Neural cell (in vitro differentiated cells): ENCODE measurements at regions not wholly inside any gene's neighbourhood (a gene's known extent, or its start where the extent isn't known, plus 50 kb on each side); places are given as distances from the start of the nearest gene placed in this dataset.

Experiments used
- H2AFZ ChIP-seq: fragments of 200-600, 300-800 bp; sonication (generic), shearing (Covaris generic); 2 replicates; pipeline ENCODE4 v1.6.0; 2014; ENCODE audit warnings: low read depth, mild to moderate bottlenecking, antibody characterized with exemption, low read length, moderate library complexity
- H3F3A ChIP-seq: fragments of 200-600 bp; shearing (Covaris generic); 2 replicates; pipeline ENCODE4 v1.6.1; 2016; ENCODE audit warnings: mild to moderate bottlenecking, moderate library complexity, mixed read lengths, antibody characterized with exemption, low read length; ENCODE audit not compliant: insufficient read depth, poor library complexity, severe bottlenecking
- H3K27ac ChIP-seq: fragments of 200-600, 300-800 bp; sonication (generic), shearing (Covaris generic); 2 replicates; pipeline ENCODE4 v1.5.1; 2014; ENCODE audit warnings: mild to moderate bottlenecking, low read length, moderate library complexity
- H3K27me3 ChIP-seq: fragments of 300-800, 200-600 bp; sonication (generic), shearing (Covaris generic); 2 replicates; pipeline ENCODE4 v1.6.0; 2014; ENCODE audit warnings: mild to moderate bottlenecking, low read depth, low read length, moderate library complexity; ENCODE audit not compliant: insufficient read depth
- H3K36me3 ChIP-seq: fragments of 300-800, 200-600 bp; sonication (generic), shearing (Covaris generic); 2 replicates; pipeline ENCODE4 v1.5.1; 2014; ENCODE audit warnings: mild to moderate bottlenecking, antibody characterized with exemption, low read length, moderate library complexity; ENCODE audit not compliant: insufficient read depth
- H3K4me2 ChIP-seq: fragments of 300-800, 200-600 bp; sonication (generic), shearing (Covaris generic); 2 replicates; pipeline ENCODE4 v1.6.0; 2014; ENCODE audit warnings: mild to moderate bottlenecking, low read length
- H3K4me3 ChIP-seq: fragments of 300-800, 200-600 bp; sonication (generic), shearing (Covaris generic); 2 replicates; pipeline ENCODE4 v1.5.1; 2014; ENCODE audit warnings: mild to moderate bottlenecking, low read length, moderate library complexity
- H3K79me2 ChIP-seq: fragments of 200-600 bp; shearing (Covaris generic); replicated peaks from 2 replicates; pipeline ENCODE4 v1.6.0; 2014; ENCODE audit warnings: mild to moderate bottlenecking, low read length, moderate library complexity; ENCODE audit not compliant: insufficient read depth
- H3K9ac ChIP-seq: fragments of 300-800, 200-600 bp; sonication (generic), shearing (Covaris generic); 2 replicates; pipeline ENCODE4 v1.6.1; 2016; ENCODE audit warnings: mild to moderate bottlenecking, low read length, mixed read lengths
- H3K9me2 ChIP-seq: fragments of 200-600 bp; shearing (Covaris generic); 2 replicates; pipeline ENCODE4 v1.6.1; 2016; ENCODE audit warnings: mild to moderate bottlenecking, low read length, mixed read lengths; ENCODE audit not compliant: insufficient read depth
- H3K9me3 ChIP-seq: fragments of 200-600, 300-800 bp; sonication (generic), shearing (Covaris generic); 2 replicates; pipeline ENCODE4 v1.6.1; 2016; ENCODE audit warnings: mild to moderate bottlenecking, mixed run types, low read length, moderate library complexity, mixed read lengths
- H4K20me1 ChIP-seq: fragments of 200-600 bp; shearing (Covaris generic); 2 replicates; pipeline ENCODE4 v1.6.1; 2016; ENCODE audit warnings: mild to moderate bottlenecking, mixed run types; ENCODE audit not compliant: insufficient read depth
- CTCF ChIP-seq: fragments of 450-650 bp; IDR thresholded peaks from 2 replicates; pipeline ENCODE4 v1.5.1; 2014; ENCODE audit warnings: antibody characterized with exemption, mild to moderate bottlenecking, moderate library complexity; ENCODE audit not compliant: poor library complexity, severe bottlenecking
- EP300 ChIP-seq: fragments of 450-650 bp; conservative IDR thresholded peaks from 2 replicates; pipeline ENCODE4 v1.6.1; 2014; ENCODE audit warnings: antibody characterized with exemption, mild to moderate bottlenecking, moderate library complexity; ENCODE audit not compliant: poor library complexity, severe bottlenecking
- EZH2 ChIP-seq: fragments of 200-600, 300-800 bp; shearing (Covaris generic), sonication (generic); IDR thresholded peaks from 2 replicates; pipeline ENCODE4 v1.6.1; 2014; ENCODE audit warnings: antibody characterized with exemption, low read length, borderline replicate concordance, mild to moderate bottlenecking; ENCODE audit not compliant: insufficient read depth, poor library complexity, severe bottlenecking
- MXI1 ChIP-seq: fragments of 450-650 bp; conservative IDR thresholded peaks from 2 replicates; pipeline ENCODE4 v1.6.1; 2014; ENCODE audit warnings: antibody characterized with exemption, mild to moderate bottlenecking; ENCODE audit not compliant: poor library complexity, severe bottlenecking
- POLR2AphosphoS5 ChIP-seq: IDR thresholded peaks from 2 replicates; pipeline ENCODE4 v1.6.1; 2012
- RAD21 ChIP-seq: fragments of 450-650 bp; conservative IDR thresholded peaks from 2 replicates; pipeline ENCODE4 v1.6.1; 2014; ENCODE audit warnings: antibody characterized with exemption, mild to moderate bottlenecking, moderate library complexity
- REST ChIP-seq: IDR thresholded peaks from 2 replicates; pipeline ENCODE4 v1.6.1; 2012; ENCODE audit warnings: borderline replicate concordance
- SMC3 ChIP-seq: fragments of 450-650 bp; conservative IDR thresholded peaks from 2 replicates; pipeline ENCODE4 v1.6.1; 2014; ENCODE audit warnings: antibody characterized with exemption, mild to moderate bottlenecking, moderate library complexity; ENCODE audit not compliant: poor library complexity
- TAF1 ChIP-seq: IDR thresholded peaks from 2 replicates; pipeline ENCODE4 v1.6.1; 2012; ENCODE audit warnings: low read depth

- no peaks in the 10 kb centered on the region for H3K27me3 ChIP-seq
- no peaks in the 10 kb centered on the region for H3K79me2 ChIP-seq
- H3K9me3 ChIP-seq = no peaks in the 10 kb centered on the region
- no peak overlapping the region for H3K9ac ChIP-seq
- H3K9me2 ChIP-seq = no peaks in the 10 kb centered on the region
- TF ChIP-seq SMC3 = no peak
- no peak overlapping the region for H2AFZ ChIP-seq
- H4K20me1 ChIP-seq = no peaks in the 10 kb centered on the region
- H3K4me2 ChIP-seq = no peak overlapping the region
- no peaks in the 10 kb centered on the region for H3F3A ChIP-seq
- H3K27ac ChIP-seq = no peak overlapping the region
- no peak overlapping the region for H3K4me3 ChIP-seq
- H3K36me3 ChIP-seq = no peaks in the 10 kb centered on the region
Observed at GRCh38 chr11:109140426-109140825, 281.6 kb upstream of the C11orf87 start.

- H4K20me1 ChIP-seq = no peaks in the 10 kb centered on the region
- H3K79me2 ChIP-seq = no peaks in the 10 kb centered on the region
- H3K9me3 ChIP-seq = no peaks in the 10 kb centered on the region
- no peak overlapping the region for H2AFZ ChIP-seq
- TF ChIP-seq POLR2AphosphoS5 (no peak), RAD21 (no peak), EZH2 (no peak), CTCF (no peak), MXI1 (no peak), TAF1 (no peak), EP300 (no peak)
- H3K9ac ChIP-seq = no peak overlapping the region
- H3K27ac ChIP-seq = no peak overlapping the region
- H3K4me2 ChIP-seq = no peak overlapping the region
- no peaks in the 10 kb centered on the region for H3K9me2 ChIP-seq
- H3F3A ChIP-seq = no peaks in the 10 kb centered on the region
- H3K36me3 ChIP-seq = no peaks in the 10 kb centered on the region
- H3K4me3 ChIP-seq = no peak overlapping the region
- H3K27me3 ChIP-seq = no peaks in the 10 kb centered on the region
Observed at GRCh38 chr11:109140857-109141515, 281.0 kb upstream of the C11orf87 start.

- TF ChIP-seq POLR2AphosphoS5 (no peak), TAF1 (no peak), REST (no peak), EP300 (no peak)
- no peaks in the 10 kb centered on the region for H3K9me2 ChIP-seq
Observed at GRCh38 chr11:109145287-109145686, 276.7 kb upstream of the C11orf87 start.

More at GRCh38 chr11:109145287-109145686, 276.7 kb upstream of the C11orf87 start:
- Histone ChIP-seq H3K27ac (no peak overlapping the region), H3K9me3 (no peaks in the 10 kb centered on the region), H3F3A (no peaks in the 10 kb centered on the region), H2AFZ (no peak overlapping the region), H3K36me3 (no peaks in the 10 kb centered on the region), H3K4me2 (no peak overlapping the region), H3K4me3 (no peak overlapping the region), H3K9ac (no peak overlapping the region), H4K20me1 (no peaks in the 10 kb centered on the region), H3K79me2 (no peaks in the 10 kb centered on the region), H3K27me3 (no peaks in the 10 kb centered on the region)
